ENCODE measurements at regions not wholly inside any gene's neighbourhood (a gene's known extent, or its start where the extent isn't known, plus 50 kb on each side); places are given as distances from the start of the nearest gene placed in this dataset.
"Not testable (repeated sequence)": the region's sequence is repeated elsewhere in the genome, so short reads cannot be mapped to it uniquely, and the experiment has no call there.

DNA sequence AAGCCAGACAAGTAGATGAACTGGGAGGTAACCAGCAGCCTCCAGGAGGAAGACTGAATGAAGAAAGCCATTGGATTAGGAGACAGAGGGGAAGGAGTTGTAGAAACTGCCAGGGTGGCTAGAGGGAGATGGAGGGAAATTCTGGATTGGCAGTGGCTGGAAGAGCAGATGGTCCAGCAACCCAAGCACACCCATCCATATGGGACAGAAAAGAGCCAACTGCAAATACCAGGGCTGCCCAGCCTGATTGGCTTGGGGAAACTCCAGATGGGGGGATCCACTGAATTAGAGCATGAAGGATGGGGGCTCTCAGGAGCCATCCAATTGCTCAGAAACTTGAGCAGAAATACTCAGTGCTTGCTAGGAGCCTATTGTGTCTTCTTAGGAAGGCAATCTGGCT lies 173.5 kb upstream of the EPB41L3 start:
- no peak for DNase-seq

DNA sequence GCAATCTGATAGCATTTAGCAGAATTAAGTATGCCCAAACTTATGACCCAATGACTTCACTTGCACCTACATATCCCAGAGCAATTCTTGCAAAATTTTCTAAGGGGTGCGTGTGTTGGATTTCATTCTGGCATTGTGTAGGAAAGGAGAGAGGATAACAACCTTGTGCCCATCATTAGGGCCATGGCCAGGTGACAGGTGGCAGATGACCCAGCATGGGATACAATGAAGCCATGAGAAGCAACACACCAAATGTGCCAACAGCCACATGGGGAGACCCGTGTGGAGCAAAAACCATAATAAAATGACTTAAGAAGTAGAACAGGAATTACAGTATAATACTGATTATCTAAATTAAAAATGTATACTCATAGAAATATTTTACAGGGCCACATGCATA lies 166.9 kb upstream of the EPB41L3 start:
- DNase-seq, result no peak

DNA sequence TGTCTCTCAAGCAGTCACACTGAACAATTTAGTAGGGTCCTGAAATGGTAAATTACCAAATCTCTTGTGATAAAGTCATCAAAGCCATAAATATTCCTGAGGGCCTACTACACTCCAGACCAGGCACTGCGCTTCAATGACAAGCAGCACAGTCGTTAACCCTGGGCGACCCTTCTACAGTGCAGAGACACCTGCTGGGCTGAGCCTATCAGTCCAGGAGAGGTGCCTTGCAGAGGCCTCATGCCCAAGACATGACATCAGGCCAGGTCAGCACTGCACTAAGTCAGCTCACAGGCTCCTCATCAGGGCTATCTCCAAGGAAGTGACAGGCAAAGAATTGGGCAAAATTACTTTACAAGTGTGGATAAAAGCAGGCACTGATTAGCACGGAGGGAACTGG lies 166.4 kb upstream of the EPB41L3 start:
- DNase-seq, result no peak

DNA sequence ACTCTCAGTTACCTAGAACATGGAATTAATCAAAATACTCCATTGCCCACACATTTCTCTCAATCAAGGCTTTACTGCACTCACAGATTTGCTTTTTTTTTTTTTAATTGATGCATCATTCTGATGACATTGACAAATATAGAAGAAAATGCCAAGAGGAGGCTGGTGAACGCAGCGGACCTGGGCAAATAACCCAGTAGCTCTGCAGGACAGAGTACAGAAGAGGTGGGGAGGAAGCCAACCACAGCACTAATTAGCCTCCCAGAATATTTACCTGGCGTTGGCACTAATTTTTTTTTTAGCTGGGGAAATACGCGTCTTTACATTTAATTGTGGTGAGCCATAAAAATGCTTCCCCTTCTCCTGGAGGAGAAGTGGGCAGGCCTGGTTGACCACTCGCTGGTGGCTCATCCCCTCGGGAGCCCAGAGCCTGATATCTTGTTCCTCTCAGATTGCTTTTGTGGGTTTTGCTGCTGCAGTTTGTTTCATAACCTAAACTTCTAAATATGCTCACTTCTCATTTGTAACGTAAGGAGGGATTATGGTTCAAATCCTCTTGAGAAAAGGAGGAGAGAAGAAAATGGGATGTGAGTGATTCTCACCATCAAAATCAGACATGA lies 165.8 kb upstream of the EPB41L3 start:
- DNase-seq, result no peak

DNA sequence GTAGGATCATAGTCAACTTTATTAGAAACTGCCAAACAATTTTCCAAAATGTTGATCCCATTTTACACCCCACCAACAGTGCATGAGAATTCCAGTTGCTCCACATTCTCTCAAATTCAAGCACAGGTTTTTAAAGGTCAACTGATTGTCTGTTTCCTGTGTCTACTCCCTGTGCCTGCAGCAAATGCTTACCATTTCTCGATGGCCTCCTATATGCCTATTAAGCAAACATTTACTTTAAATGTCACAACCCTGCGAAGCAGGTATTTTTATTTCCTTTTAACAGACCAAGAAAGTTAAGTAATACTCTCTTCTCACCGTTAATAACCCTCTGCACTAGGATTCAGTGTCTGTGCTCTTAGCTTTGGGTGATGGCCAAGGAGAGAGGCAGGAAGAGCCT lies 163.8 kb upstream of the EPB41L3 start:
- no peak for DNase-seq

DNA sequence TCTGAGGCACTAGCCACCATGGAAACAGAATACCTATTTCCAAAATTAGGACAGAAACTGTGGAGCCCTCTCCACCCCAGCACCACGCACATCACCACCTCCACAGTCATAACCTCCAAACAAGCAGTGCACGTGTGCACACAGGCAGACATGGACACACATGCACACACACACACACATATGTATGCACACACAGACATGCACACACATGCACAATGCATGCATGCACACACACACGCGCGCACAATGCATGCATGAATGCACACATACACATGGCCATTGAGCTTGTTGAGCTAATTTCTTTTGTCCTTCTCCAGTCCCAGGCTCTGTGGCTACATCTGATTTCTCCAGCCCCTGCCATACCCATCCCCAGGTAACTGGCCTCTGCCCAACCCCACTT lies 161.6 kb upstream of the EPB41L3 start:
- no peak for DNase-seq

DNA sequence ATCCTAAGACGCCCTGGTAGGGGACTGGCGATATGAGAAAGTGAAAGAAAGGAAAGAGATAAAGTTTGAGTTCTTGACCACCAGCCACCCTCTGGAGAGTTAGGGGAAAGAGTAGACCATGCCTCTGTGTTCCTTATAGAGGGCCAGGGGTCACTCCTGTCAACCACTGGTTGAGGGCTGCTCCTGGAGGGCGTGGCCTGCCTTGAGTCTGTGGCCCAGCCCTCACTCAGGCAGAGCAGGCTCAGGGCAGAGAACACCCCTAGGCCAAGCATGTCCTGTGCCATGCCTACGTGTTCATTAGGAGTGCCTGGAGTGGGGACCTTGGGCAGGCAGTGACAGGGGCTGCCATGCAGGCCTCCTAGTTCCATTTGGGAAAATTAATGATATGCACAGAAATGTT lies 161.1 kb upstream of the EPB41L3 start:
- no peak for DNase-seq

DNA sequence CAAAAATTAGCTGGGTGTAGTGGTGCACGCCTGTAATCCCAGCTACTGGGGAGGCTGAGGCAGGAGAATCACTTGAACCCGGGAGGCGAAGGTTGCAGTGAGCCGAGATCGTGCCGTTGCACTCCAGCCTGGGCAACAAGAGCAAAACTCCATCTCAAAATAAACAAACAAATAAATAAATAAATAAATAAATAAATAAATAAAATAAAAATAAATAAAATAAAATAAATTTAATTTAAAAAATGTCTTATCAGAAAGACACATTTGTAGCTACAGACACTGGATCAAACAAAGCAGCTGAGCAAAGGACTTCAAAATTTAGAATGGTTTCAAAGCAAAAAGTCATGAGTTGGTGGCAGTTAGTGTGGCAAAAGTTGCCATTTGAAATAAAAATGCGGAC lies 158.2 kb upstream of the EPB41L3 start:
- not testable (repeated sequence) for DNase-seq

DNA sequence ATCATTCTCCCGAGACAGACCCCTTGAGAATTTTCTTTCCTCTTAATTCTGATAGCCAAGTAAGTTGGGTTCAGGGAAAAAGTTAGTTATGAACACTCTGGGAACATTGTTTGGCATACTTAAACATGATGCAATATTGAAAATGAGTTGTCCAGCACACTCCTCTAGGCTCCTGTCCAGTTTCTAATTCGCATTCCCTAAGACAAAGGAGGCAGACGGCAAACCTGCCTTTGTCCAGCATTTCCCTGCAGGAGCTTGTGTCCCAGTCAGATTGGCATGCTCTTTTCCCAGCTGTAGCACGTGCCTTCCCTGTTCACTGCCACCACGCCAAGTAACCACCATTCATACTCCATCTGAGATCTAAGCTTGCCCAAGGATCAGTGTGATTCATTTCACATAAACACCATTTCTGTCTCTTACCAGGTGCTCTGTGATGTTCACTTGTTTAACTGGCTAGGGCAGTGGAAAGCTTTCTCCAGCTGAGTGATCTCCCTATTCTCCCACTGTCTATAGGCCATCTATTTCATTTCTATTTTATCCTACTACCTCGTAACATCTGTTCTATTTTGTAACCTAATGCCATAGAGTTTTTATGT lies 150.0 kb upstream of the EPB41L3 start:
- DNase-seq, result no peak

DNA sequence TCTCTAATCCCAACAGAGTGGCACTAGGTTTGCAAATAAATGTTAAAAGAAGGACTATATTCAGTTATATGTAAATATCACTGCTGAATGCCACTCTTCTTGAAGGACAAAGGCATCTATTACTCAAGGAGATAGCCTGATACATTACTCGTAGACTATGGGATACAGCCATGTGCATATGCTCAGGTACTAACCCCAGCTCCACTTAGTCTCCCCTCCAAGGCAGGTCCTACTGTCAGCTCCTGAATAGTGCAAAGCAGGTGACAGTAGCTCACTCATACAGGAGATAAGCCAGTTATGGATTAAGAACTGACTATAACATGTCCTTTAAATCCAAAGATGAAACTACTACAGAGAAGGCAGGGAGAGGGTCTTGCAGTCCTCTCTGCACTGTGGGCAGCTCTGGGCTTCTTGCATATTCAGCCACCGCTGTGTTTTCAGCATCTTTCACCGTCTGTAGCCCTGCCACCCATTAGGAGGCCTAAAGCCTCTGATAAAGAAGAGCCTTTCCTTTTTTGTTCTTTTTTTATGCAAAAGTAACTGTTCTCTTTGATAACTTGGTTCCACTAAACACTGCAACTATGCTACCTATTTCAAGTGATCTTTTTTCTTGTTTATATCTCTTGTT lies 135.1 kb upstream of the EPB41L3 start:
- no peak for DNase-seq

DNA sequence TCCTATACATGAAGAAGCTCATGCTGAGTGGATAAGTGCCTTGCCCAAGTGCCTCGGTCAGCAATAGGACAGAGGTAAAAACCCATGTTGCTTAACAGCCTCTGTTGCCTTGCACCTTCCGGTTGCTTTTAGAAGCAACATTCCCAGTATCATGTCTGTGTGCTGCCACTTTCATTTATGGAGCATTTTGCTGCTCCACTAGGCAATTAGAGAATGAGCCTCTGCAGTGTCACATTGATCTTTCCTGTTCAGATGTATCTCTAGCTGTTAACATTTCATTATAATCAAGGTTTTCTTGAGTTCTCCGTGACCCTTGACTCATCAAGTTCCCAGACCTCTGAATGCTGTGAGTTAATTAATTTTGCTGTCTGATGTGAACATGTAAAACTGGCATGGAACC lies 134.5 kb upstream of the EPB41L3 start:
- DNase-seq, result no peak

DNA sequence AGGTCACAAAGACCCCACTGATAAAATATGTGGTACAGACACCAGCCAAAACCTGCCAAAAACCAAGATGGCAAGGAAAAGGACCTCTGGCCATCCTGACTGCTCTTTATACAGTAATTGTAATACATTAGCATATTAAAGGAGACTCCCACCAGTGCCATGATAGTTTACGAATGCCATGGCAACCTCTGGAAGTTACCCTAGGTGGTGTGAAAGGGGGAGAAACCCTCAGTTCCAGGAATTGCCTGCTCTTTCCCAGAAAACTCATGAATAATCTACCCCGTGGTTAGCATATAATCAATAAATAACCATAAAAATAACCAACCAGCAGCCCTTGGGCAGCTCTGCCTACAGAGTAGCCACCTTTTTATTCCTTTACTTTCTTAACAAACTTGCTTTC lies 129.8 kb upstream of the EPB41L3 start:
- no peak for DNase-seq

DNA sequence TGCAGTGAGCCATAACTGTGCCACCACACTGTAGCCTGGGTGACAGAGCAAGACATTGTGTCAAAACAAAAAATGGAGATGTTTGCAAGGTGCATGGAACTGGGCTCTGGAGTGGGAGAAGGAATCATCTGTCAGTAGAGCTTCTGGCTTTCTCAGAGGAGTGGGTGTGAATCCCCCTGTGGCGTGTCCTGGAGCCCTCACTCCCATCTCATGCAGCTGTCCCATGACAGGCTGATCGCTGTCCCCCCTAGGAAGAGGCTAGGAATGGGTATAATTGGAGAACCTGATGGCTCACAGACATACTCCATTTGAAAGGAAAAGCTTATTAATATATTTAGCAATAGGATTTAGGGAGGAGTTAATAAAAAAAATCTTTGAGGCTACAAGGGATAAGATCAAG lies 125.8 kb upstream of the EPB41L3 start:
- DNase-seq, result no peak

DNA sequence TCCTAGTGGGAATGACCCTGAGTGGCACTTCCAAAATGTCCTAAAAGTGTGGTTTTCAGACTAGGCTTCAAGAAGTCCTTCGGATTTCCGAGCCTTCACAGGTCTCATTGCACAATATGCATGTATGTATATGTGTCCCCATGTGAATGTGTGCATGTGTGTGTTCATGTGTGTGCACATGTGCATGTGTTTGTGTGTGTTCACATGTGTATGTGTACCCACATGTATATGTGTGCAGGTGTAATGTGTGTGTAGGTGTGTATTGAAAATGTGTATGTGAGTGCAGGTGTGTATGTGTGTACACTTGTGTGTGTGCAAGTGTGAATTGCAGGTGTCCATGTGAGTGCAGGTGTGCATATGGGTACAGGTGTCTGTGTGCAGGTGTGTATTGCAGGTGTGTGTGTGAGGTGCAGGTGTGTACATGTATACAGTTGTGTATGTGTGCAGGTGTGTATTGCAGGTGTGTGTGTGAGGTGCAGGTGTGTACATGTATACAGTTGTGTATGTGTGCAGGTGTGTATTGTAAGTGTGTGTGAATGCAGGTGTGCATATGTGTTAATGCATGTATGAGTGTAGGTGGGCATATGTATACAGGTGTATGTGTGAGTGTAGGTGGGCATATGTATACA lies 124.4 kb upstream of the EPB41L3 start:
- no peak for DNase-seq

DNA sequence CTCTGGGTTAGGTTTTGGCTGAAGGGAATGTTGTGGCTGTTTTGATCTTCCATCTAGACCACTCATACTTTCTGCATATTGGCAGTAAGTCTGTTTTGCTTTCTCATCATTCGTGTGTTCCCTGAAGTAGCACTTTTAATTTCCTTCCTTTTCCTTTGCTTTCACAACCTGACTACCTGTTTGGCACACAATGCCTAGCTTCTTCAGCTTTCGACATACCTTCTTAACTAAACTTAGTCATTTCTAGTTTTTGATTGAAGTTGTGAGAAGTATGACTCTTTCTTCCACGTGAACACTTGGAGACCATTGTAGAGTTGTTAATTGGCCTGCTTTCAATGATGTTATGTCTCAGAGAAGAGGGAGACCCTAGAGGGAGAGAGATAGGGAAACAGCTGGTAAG lies 123.6 kb upstream of the EPB41L3 start:
- DNase-seq, result no peak

DNA sequence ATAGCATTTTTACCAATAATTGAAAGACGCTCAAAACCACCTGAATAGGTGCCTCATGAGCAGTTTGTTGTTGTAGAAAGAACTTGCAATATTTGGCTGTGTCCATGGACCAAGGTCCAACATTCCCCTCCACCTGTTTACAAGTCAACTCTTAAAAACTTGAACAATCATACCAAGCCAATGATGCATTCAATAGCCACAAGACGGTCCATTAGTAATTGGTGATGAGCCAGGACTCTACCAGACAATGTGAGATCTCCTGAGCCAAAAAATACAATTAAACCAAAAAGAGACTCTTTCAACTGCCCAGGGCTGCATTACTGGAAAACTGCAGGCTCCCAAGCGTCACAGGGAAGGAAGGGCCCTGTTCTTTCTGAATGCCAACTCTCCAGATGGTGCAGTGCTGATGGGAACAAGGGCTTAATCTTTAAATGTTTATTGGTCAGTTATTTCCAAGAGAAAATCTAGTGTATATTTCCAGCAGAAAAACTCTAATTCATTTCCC lies 118.8 kb upstream of the EPB41L3 start:
- DNase-seq, result no peak

DNA sequence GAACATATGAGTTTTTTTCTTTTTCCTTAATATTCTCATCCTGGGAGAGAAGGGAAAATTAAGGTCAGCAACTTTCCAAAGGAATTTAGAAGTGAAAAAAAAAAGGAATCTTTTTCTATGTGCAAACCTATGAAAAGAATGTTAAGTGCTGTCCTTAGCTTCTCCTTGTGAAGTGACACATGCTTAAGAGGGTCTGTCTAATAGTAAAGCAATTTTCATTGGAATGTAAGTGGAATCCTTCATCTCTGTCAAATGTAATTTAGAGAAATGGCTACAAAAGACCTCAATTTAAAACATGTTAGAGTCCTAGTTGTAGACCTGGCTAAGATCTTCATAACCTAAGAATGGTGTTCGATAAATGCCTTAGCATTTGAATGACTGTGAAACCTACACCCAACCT lies 117.4 kb upstream of the EPB41L3 start:
- DNase-seq, result no peak

DNA sequence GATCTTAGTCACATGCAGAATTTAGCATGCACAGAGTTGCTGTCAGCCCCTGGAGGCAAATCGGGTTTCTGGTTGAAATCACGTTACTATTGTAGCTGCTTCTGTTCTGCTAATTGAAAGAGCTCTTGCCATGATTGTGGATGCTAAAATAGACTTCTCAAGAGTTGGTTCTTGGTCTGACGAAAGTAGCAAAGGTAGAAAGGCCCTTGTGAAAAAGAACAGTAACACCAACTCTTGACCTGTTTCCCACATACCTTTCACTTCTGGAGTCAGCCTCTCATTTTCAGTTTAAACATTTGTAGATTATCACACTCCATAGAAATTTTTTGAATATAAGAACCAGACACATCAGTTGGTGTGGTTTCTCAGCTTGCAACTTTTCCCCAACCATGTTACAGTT lies 110.0 kb upstream of the EPB41L3 start:
- DNase-seq, result no peak

DNA sequence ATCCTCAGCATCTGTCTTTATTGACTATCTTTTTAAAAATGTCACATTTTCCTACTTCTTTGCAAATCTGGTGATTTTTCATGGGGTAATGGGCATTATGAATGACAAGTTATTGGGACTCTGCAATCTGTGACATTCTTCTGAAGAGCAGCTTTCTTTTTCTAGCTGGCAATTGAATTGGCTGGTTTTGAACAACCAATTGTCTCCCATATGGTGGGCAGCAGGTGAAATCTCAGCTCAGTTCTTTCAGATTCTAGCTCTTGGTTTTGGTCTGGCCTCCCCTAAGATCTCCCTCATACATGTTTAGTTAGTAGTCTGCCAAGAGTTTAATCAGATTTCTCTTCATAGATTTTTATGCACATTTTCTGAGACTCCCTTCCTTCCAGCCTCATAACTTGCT lies 107.9 kb upstream of the EPB41L3 start:
- DNase-seq, result no peak

DNA sequence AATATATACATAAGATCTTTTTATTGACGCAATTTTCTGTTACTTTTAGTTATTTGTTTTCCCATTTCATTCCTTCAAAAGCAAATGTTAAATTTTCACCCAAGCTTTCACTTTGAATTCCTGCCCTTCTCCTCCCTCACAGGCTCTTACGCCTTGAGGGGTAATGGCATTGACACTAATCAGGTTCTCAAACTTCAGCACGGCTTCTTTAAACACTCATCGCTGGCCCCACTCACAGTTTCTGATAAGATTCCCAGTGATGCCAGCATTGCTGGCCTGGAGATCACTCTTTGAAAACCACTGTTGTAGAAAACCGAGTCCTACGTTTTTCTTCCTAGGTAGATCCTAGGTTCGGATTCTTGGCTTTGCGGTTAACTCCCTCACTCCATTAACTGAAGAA lies 105.6 kb upstream of the EPB41L3 start:
- no peak for DNase-seq

DNA sequence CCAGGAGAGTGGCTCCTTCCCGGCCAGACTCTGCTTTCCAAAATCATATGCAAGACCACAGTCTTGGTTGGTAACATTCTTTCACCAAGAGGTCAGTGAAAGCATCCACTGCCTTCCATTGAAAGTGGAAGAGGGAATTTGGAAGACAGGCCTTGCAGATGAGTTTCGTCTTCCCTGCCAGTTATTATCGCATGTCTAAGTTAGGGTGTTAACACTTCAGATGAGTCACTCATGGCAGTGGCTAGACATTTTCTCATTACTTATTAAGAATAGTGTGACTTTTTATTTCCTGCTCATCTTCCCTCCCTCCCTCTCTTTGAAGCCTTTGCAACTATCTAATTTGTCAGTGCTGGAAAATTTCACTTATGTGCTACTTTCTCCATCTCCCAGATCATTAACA lies 102.9 kb upstream of the EPB41L3 start:
- no peak for DNase-seq

DNA sequence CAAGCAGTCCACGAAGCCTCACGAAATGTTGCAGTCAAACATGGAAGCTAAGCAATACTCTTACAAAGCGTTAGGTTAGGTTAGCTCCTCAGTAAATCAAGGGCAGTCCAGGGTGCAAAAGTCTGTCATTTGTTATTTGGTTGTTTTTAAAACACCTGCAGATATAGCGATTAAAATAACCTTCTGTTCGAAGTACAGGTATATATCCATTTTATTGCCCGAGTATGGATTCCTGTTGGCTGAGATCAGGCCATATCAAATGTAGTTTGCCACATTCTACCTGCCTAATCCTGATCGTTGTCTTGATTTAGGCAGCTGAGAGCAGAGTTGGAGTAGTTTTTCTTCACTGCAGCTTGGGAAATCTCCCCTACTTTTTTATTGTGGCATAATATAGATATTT lies 99.5 kb upstream of the EPB41L3 start:
- DNase-seq, result no peak

DNA sequence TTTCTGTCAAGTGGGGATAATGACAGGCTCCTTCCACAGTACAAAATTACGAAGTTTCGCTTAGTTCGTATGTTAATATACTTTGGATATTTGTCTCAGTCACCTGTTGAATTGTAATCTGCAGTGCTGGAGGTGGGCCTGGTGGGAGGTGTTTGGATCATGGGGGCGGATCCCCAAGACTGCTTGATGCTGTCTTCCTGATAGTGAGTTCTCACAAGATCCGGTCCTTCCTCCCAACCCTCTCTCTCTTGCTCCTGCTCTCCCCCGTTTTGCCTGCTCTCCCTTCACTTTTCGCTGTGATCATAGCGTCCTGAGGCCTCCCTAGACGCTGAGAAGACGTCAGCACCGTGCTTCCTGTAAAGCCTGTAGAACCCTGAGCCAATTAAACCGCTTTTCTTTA lies 97.1 kb upstream of the EPB41L3 start:
- DNase-seq, result no peak

DNA sequence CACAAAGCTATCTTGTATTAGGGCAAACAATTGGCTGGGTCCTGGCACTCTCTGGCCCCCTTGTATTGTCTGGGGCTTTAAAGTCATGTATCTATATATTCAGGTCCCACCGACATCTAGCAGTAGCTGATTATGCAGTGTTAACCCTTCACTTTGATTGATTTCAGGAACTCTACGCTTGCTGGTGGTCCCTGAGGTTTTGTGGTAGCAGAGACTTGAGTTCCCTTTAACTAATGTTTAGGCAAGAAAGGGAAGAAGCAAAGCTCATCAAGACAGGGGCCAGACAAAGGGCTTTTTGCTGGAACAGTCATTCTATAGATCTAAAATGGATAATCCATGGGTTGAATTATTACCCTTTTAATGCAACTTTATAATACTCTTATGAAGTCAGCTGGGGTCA lies 95.3 kb upstream of the EPB41L3 start:
- DNase-seq, result no peak

Data from NCI-H2081 treated with DMSO at 0.1 percent for 48 hours (cell line).